ENCODE measurements at regions not wholly inside any gene's neighbourhood (a gene's known extent, or its start where the extent isn't known, plus 50 kb on each side); places are given as distances from the start of the nearest gene placed in this dataset.

- no peaks in the 10 kb centered on the region for H3K27me3 Mint-ChIP-seq (ENCODE audit: low read depth)
- no peak overlapping the region for H3K4me3 Mint-ChIP-seq
- no peaks in the 10 kb centered on the region for H3K36me3 Mint-ChIP-seq (ENCODE audit: low read depth)
- H3K27ac Mint-ChIP-seq: no peak overlapping the region
- peaks cover 3% of the 10 kb centered on the region for H3K9me3 Mint-ChIP-seq
- no peaks in the 10 kb centered on the region for H3K4me1 Mint-ChIP-seq (ENCODE audit: low read depth)
These were observed 101.9 kb downstream of the AQP4 start for GRCh38 chr18:26763446-26764110.

GRCh38 chr18:26757263-26758019 is 108.1 kb downstream of the AQP4 start:
- H3K4me3 Mint-ChIP-seq: no peak overlapping the region
- no peaks in the 10 kb centered on the region for H3K27me3 Mint-ChIP-seq (ENCODE audit: low read depth)
- no peak overlapping the region for H3K27ac Mint-ChIP-seq
- no peaks in the 10 kb centered on the region for H3K4me1 Mint-ChIP-seq (ENCODE audit: low read depth)
- no peaks in the 10 kb centered on the region for H3K36me3 Mint-ChIP-seq (ENCODE audit: low read depth)
- no peaks in the 10 kb centered on the region for H3K9me3 Mint-ChIP-seq

- Mint-ChIP-seq H3K4me1 (ENCODE audit: low read depth) (no peaks in the 10 kb centered on the region), H3K4me3 (no peak overlapping the region), H3K36me3 (ENCODE audit: low read depth) (no peaks in the 10 kb centered on the region), H3K9me3 (no peaks in the 10 kb centered on the region), H3K27me3 (ENCODE audit: low read depth) (no peaks in the 10 kb centered on the region), H3K27ac (no peak overlapping the region)
These were observed 109.0 kb downstream of the AQP4 start for GRCh38 chr18:26756556-26756955.

- Mint-ChIP-seq H3K4me3 (no peak overlapping the region), H3K9me3 (no peaks in the 10 kb centered on the region), H3K27me3 (ENCODE audit: low read depth) (no peaks in the 10 kb centered on the region), H3K36me3 (ENCODE audit: low read depth) (no peaks in the 10 kb centered on the region), H3K4me1 (ENCODE audit: low read depth) (no peaks in the 10 kb centered on the region), H3K27ac (no peak overlapping the region)
These were observed 118.6 kb downstream of the AQP4 start for GRCh38 chr18:26746826-26747475.

GRCh38 chr18:26746398-26746797 is 119.1 kb downstream of the AQP4 start:
- no peaks in the 10 kb centered on the region for H3K36me3 Mint-ChIP-seq (ENCODE audit: low read depth)
- no peak overlapping the region for H3K27ac Mint-ChIP-seq
- H3K4me3 Mint-ChIP-seq: no peak overlapping the region
- H3K9me3 Mint-ChIP-seq: peaks cover 4% of the 10 kb centered on the region
- no peaks in the 10 kb centered on the region for H3K4me1 Mint-ChIP-seq (ENCODE audit: low read depth)
- H3K27me3 Mint-ChIP-seq (ENCODE audit: low read depth): no peaks in the 10 kb centered on the region

- H3K36me3 Mint-ChIP-seq (ENCODE audit: low read depth): no peaks in the 10 kb centered on the region
- H3K27me3 Mint-ChIP-seq (ENCODE audit: low read depth): no peaks in the 10 kb centered on the region
- peaks cover 4% of the 10 kb centered on the region for H3K9me3 Mint-ChIP-seq
- no peaks in the 10 kb centered on the region for H3K4me1 Mint-ChIP-seq (ENCODE audit: low read depth)
- no peak overlapping the region for H3K4me3 Mint-ChIP-seq
- no peak overlapping the region for H3K27ac Mint-ChIP-seq
These were observed 120.0 kb downstream of the AQP4 start for GRCh38 chr18:26745288-26746181.

GRCh38 chr18:26741758-26742157 is 123.7 kb downstream of the AQP4 start:
- H3K27me3 Mint-ChIP-seq (ENCODE audit: low read depth): no peaks in the 10 kb centered on the region
- no peak overlapping the region for H3K4me3 Mint-ChIP-seq
- H3K27ac Mint-ChIP-seq: no peak overlapping the region
- H3K36me3 Mint-ChIP-seq (ENCODE audit: low read depth): no peaks in the 10 kb centered on the region
- H3K9me3 Mint-ChIP-seq: peaks cover 4% of the 10 kb centered on the region
- no peaks in the 10 kb centered on the region for H3K4me1 Mint-ChIP-seq (ENCODE audit: low read depth)

GRCh38 chr18:26741048-26741447 is 124.5 kb downstream of the AQP4 start:
- no peaks in the 10 kb centered on the region for H3K4me1 Mint-ChIP-seq (ENCODE audit: low read depth)
- peaks cover 4% of the 10 kb centered on the region for H3K9me3 Mint-ChIP-seq
- no peaks in the 10 kb centered on the region for H3K27me3 Mint-ChIP-seq (ENCODE audit: low read depth)
- H3K36me3 Mint-ChIP-seq (ENCODE audit: low read depth): no peaks in the 10 kb centered on the region
- H3K4me3 Mint-ChIP-seq: no peak overlapping the region
- H3K27ac Mint-ChIP-seq: no peak overlapping the region

GRCh38 chr18:26740396-26740795 is 125.1 kb downstream of the AQP4 start:
- H3K27ac Mint-ChIP-seq: no peak overlapping the region
- H3K27me3 Mint-ChIP-seq (ENCODE audit: low read depth): no peaks in the 10 kb centered on the region
- H3K9me3 Mint-ChIP-seq: peaks cover 4% of the 10 kb centered on the region
- no peaks in the 10 kb centered on the region for H3K4me1 Mint-ChIP-seq (ENCODE audit: low read depth)
- no peak overlapping the region for H3K4me3 Mint-ChIP-seq
- H3K36me3 Mint-ChIP-seq (ENCODE audit: low read depth): no peaks in the 10 kb centered on the region

- no peaks in the 10 kb centered on the region for H3K27me3 Mint-ChIP-seq (ENCODE audit: low read depth)
- no peaks in the 10 kb centered on the region for H3K36me3 Mint-ChIP-seq (ENCODE audit: low read depth)
- no peak overlapping the region for H3K4me3 Mint-ChIP-seq
- no peaks in the 10 kb centered on the region for H3K4me1 Mint-ChIP-seq (ENCODE audit: low read depth)
- H3K9me3 Mint-ChIP-seq: peaks cover 4% of the 10 kb centered on the region
- H3K27ac Mint-ChIP-seq: no peak overlapping the region
These were observed 126.8 kb downstream of the AQP4 start for GRCh38 chr18:26738706-26739105.

- Mint-ChIP-seq H3K4me3 (no peak overlapping the region), H3K9me3 (no peaks in the 10 kb centered on the region), H3K4me1 (ENCODE audit: low read depth) (no peaks in the 10 kb centered on the region), H3K27ac (no peak overlapping the region), H3K27me3 (ENCODE audit: low read depth) (no peaks in the 10 kb centered on the region), H3K36me3 (ENCODE audit: low read depth) (no peaks in the 10 kb centered on the region)
These were observed 129.2 kb downstream of the AQP4 start for GRCh38 chr18:26736301-26736700.

GRCh38 chr18:26734760-26735159 is 130.7 kb downstream of the AQP4 start:
- Mint-ChIP-seq H3K27me3 (ENCODE audit: low read depth) (no peaks in the 10 kb centered on the region), H3K4me3 (no peak overlapping the region), H3K36me3 (ENCODE audit: low read depth) (no peaks in the 10 kb centered on the region), H3K4me1 (ENCODE audit: low read depth) (no peaks in the 10 kb centered on the region), H3K27ac (no peak overlapping the region), H3K9me3 (no peaks in the 10 kb centered on the region)

- Mint-ChIP-seq H3K4me3 (no peak overlapping the region), H3K9me3 (no peaks in the 10 kb centered on the region), H3K27ac (no peak overlapping the region), H3K4me1 (ENCODE audit: low read depth) (no peaks in the 10 kb centered on the region), H3K27me3 (ENCODE audit: low read depth) (peaks cover 9% of the 10 kb centered on the region), H3K36me3 (ENCODE audit: low read depth) (no peaks in the 10 kb centered on the region)
These were observed 136.1 kb downstream of the AQP4 start for GRCh38 chr18:26729449-26729848.

GRCh38 chr18:26729008-26729407 is 136.5 kb downstream of the AQP4 start:
- H3K27ac Mint-ChIP-seq: no peak overlapping the region
- H3K4me1 Mint-ChIP-seq (ENCODE audit: low read depth): no peaks in the 10 kb centered on the region
- no peak overlapping the region for H3K4me3 Mint-ChIP-seq
- no peaks in the 10 kb centered on the region for H3K9me3 Mint-ChIP-seq
- no peaks in the 10 kb centered on the region for H3K36me3 Mint-ChIP-seq (ENCODE audit: low read depth)
- H3K27me3 Mint-ChIP-seq (ENCODE audit: low read depth): peaks cover 9% of the 10 kb centered on the region
